HG03139 (cell line): ENCODE measurements at regions not wholly inside any gene's neighbourhood (a gene's known extent, or its start where the extent isn't known, plus 50 kb on each side); places are given as distances from the start of the nearest gene placed in this dataset.

ENCODE experiments used
- ATAC-seq: cut with Tn5 transposase; IDR thresholded peaks from one replicate; pipeline ENCODE4 v1.9.1; 2021; ENCODE audit not compliant: unreplicated experiment

DNA sequence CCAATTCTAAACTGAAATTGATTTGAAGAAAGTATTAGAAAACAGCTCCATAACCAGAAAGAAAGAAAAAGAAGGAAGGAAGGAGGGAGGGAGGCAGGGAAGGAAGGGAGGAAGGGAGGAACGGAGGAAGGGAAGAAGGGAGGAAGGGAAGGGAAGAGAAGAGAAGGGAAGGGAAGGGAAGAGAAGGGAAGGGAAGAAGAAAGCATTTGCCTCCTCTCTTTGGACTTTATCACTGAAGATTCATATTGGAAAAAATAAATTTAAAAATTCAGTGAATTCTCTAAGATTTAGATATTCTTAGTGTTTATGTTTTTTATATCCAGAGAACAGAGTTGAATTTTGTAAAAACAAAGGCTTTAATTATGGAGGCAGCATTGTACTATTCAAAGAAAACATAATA lies 68.5 kb upstream of the NXT1 start:
- no peak for ATAC-seq

DNA sequence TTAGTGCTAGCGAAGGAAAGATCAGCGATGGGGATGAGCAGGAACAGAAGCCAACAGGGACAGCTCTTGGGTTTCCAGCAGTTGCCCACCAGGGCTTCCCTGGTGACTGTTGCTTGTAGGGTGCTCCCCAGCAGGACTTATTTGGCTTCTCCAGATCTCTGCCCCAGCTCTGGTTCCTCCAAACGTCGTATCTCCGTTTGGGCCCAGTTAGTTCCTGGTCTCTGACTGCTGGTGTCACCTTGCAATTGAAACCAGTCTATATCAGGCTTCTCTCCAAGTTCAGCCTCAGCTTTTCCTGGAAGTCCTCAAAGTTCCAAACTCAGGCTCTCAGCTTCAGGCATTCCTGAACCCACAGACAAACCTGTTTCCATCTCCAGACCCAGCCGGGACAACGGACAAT lies 70.8 kb upstream of the NXT1 start:
- no peak for ATAC-seq

- ATAC-seq: no peak
These were observed 72.4 kb upstream of the NXT1 start for GRCh38 chr20:23278172-23278571.

DNA sequence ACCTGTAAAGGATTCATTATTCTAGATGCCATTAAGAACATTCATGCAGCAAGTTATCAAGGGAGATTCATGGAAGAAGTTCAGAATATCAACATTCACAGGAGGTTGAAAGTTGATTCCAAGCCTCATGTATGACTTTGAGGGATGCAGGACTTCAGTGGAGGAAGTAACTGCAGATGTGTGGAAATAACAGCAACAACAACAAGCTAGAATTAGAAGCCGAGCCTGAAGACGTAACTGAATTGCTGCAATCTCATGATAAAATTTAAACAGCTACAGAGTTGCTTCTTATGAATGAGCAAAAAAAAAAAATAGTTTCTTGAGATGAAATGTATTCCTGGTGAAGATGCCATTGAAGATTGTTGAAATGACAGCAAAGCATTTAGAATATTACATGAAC lies 73.3 kb upstream of the NXT1 start:
- no peak for ATAC-seq

GRCh38 chr20:23273776-23274175 lies 76.8 kb upstream of the NXT1 start:
- ATAC-seq: no peak

- no peak for ATAC-seq
These were observed 78.2 kb upstream of the NXT1 start for GRCh38 chr20:23272176-23273029.

GRCh38 chr20:23270382-23270911 lies 80.1 kb upstream of the NXT1 start:
- no peak for ATAC-seq

DNA sequence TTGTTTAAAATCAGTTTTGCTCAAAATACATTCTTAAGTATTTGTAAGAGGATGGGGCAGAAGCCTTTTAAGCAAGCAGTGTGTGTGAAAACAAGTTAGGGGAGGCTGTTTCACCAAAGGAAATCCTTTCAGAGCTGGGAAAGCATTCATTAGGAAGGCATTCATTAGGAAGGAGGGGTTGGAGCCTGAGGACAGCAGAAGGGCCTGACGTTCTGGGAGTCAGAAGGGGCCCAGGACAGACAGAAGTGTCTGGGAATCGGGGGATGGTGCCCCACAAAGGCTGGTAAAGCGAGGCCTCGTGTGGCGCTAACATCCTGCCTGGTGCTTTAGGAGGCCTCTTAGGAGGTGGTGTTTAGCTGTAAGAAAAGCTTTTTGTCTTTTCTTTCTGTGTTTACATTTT lies 80.6 kb upstream of the NXT1 start:
- ATAC-seq: no peak

DNA sequence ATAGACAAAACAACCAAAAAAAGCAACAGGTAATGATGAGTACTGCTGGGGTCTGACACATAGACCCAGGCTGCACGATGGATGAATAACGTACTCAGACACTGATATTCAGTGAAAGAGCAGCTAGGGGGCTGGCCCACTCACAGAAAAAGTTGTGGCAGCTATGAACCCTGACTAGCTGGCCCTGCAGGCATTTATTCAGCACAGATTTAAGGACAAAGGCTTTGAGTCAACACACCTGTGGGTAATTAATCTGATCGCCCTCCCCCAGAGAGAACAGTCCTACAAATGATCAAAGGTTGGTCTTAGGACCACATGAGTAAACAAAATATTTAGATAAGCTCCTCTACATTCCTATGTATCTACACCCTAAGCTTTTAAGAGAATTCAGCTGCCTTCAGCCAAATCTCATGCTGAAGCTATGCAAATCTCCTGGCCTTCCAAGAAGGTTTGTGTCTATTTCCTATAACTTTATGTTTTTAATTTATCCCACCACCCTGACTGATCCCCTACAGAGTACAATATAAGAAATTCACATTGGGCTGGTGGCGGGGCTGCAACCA lies 81.7 kb upstream of the NXT1 start:
- ATAC-seq: no peak

GRCh38 chr20:23267909-23268308 lies 82.7 kb upstream of the NXT1 start:
- no peak for ATAC-seq

- no peak for ATAC-seq
These were observed 83.8 kb upstream of the NXT1 start for GRCh38 chr20:23266530-23267398.

GRCh38 chr20:23265226-23265625 lies 85.4 kb upstream of the NXT1 start:
- ATAC-seq: no peak

DNA sequence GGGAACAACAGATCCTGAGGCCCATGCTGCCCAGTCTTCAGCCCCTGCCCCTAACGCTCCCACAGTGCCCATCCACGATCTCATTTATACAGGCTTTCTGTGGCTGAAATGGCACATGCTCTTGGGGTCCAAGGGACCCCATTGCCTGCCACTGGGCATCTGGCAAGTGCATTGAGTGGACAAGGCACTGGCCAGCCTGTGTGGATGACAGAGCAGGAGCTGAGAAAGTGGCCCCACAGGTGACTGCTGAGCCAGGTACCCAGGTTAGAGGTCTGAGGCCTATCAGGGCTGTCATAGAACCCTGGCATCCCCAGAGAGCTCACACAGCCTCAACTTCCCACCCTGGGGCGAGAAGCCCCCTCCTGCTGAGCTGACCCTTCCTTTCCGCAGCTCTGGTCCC lies 86.0 kb upstream of the NXT1 start:
- ATAC-seq: no peak

- no peak for ATAC-seq
These were observed 90.3 kb upstream of the NXT1 start for GRCh38 chr20:23260181-23260840.

DNA sequence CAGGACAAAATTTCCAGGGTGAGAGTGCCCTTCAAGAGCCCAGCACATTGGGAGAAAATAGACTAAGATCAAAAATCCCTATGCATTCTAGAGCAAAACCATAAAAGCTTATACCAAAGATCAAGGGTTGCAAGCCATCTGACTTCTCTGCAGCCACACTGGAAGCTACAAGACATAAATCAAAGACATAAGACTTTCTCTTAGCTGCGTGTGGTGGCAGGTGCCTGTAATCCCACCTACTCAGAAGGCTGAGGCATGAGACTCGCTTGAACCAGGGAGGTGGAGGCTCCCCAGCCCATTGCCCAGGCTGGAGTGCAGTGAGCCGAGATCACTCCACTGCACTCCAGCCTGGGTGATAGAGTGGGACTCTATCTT lies 91.9 kb upstream of the NXT1 start:
- no peak for ATAC-seq

- ATAC-seq: no peak
These were observed 92.5 kb upstream of the NXT1 start for GRCh38 chr20:23257848-23258746.

GRCh38 chr20:23257106-23257761 lies 93.4 kb upstream of the NXT1 start:
- no peak for ATAC-seq

GRCh38 chr20:23255716-23256385 lies 94.7 kb upstream of the NXT1 start:
- ATAC-seq: no peak

DNA sequence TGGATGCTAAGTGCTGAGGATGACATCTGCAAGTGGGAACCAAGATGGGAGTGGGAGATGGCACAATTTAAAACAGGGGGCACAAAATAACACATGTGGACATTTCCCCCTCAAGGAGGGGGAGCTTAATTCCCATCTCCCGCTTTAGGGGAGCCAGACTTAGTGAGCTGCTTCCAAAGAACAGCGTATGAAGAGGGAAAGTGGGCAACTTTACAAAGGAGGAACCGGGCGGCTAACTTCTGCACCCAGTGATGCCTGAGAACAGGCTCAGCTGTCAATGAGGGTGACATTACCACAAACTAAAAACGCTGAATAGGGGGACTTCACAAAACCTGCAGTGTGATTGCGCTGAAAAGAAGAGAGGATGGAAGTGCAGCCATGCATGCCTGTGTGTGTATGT lies 95.5 kb upstream of the NXT1 start:
- ATAC-seq: no peak
